Stimulated activated CD4-positive, alpha-beta T cell treated with anti-CD3 and anti-CD28 coated beads, Interleukin-4, amount 100 ng/mL, for 1 hour (primary cell): ENCODE measurements at regions not wholly inside any gene's neighbourhood (a gene's known extent, or its start where the extent isn't known, plus 50 kb on each side); places are given as distances from the start of the nearest gene placed in this dataset.

ENCODE experiments used
- DNase-seq: peaks from one replicate; pipeline ENCODE4 v3.0.0-alpha.2; 2020

DNA sequence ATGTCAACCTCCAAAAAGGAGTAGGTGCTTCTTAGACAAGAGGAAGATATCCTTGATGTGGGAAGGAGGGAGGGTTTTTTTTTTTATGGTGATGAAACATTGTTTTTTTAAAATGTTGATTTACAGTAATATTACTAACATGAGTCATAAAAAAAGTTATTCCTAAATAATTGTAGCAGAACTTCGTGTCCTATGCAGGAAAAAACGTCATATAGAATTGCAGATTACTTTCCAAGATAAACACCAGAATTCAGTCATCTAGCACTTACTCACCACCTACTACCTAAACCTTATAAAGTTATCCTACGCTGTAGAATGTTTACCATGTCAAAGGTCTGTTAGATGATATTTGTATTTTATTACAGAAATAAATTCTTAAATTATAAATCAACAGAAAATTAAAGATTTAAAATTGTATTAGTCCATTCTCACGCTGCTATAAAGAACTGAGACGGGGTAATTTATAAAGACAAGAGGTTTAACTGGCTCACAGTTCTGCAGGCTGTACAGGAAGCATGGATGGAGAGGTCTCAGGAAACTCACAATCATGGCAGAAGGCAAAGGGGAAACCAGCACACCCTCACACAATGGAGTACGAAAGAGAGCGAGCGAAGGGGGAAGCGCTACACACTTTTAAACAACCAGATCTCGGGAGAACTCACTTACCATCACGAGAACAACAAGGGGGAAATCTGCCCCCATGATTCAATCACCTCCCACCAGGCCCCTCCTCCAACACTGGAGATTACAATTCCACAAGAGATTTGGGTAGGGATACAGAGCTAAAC lies 105.2 kb upstream of the NEBL start:
- DNase-seq: no peak

DNA sequence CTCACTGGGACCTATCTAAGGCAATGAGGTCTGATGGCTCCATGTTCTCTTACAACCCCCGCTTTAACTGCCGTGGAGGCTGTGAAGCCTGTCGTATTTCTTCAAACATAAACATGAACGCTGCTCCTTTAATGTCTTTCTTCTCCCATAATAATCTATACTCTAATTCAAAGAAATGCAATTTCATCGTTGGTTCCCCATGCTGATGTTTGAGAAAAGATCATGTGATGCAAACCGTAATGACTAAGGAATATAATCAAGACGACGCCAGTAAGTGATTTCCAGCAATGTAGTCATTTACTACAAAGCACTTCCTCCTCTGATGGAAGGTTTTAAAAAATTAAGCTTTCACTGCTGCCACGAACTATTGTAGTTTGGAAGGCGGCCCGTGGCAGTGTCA lies 102.6 kb upstream of the NEBL start:
- DNase-seq: no peak

DNA sequence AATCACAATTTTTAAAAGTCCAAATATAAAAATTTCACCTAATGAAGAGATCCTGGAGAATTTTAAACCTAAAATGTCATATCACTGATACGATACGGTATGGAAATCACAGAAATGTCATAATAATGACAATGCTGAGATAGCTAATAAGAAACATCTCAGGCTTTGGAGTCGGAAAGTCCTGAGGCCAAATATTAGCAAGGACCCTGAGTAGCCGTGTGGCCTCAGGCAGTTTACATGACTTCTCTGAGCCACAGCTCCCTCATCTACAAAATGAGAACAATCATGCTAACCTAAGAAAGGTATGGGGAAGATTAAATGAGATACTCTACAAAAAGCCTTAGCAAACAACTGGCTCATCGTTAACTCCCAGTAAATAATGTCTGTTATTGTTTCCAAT lies 100.9 kb upstream of the NEBL start:
- DNase-seq: no peak

DNA sequence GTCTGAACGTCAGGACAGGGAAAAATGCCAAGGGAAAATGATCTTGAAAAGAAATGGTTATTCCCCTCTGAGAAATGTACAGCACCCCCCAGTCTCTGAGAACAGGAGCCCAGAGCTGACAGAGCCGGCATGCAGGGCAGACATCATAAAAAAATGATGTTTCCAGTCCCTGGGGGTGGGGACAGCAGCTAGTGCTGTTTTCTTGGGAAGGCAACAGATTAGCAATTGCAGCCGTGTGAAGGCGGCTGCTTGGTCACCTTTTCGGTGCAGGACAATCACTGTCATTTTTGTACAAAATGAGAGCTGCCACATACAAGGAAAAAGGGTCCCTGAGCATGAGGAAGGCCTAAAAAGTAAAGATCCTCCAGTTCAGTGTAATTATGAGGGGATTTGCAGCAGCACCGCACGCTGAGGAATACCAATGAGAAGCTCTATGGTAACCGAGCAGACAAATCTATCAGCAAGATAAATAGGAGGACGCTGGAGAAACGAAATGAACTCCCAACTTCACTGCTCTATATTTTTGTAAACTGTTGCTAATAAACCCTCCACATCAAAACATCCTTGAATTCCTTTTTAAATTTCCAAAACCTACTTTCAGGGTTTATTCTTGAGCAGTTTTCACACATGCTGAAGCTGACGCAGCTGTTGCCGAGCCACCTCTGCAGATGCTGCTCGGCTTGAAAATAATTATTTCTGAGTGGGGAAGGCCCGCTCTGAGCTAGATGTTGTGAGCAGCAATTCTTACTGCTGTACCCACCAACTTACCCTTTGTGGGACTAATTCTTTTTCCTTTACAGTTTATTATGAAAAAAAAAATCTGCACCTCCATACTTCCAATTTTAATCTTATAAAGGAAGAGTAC lies 98.2 kb upstream of the NEBL start:
- no peak for DNase-seq

DNA sequence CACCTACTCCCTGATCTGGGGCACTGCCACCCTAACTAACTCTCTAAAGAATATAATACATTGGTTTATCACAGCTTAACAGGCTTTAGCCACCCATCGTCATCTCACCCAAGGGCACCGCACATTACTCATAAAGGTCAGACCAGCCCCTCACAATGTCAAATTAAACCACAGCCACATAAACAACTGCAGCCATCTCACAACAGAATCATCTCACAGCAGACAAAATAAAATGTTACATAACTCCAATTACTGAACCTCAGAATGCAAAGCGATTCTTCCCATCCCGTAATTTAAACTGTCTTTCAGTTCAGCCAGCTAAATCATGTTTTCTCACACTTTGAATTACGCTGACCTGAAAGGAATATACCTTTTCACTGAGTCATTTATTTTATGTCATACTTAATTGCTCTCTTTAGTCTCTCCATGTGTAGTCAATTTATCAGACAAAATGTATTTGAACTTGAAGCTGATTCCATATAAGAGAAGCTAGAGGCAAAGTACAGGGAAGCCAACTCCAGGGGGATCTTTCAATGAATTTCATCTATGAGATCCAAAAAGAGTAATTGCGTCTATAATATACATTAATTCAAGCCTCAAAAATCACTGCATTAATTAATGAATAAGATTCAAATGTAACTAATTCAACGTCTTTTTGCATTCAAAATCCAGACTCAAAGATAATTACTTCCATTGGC lies 96.9 kb upstream of the NEBL start:
- DNase-seq: no peak

DNA sequence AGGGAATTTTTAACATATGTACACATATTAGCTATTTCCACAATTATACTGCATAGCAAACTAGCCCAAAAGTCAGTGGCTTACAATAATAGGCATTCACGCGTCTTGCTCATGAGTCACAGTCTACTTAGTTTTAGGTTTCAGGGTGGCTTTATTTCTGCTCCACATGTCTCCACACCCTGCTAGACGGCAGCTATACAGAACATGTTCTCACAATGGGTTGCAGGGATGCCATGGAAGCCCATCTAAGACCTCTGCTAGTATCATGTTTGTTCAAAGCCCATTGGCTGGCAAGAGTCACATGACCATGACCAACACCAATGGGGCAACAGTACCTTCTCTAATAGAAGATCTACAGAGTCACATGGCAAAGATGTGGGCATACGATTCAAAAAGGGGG lies 96.3 kb upstream of the NEBL start:
- no peak for DNase-seq

DNA sequence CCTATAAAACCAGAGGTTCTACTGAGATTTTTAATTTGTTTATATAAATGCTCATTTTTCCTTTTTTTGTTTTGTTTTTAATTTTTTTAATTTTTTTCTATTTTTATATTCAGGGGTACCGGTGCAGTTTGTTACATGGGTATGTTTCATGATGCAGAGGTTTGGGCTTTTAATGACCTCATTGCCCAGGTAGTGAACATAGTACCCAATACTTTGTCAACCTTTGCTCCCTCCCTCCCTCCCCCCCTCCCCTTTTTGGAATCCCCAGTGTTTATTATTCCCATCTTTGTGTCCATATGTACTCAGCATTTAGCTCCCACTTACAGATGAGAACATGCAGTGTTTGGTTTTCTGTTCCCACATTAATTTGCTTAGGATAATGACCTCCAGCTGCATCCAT lies 94.4 kb upstream of the NEBL start:
- no peak for DNase-seq

DNA sequence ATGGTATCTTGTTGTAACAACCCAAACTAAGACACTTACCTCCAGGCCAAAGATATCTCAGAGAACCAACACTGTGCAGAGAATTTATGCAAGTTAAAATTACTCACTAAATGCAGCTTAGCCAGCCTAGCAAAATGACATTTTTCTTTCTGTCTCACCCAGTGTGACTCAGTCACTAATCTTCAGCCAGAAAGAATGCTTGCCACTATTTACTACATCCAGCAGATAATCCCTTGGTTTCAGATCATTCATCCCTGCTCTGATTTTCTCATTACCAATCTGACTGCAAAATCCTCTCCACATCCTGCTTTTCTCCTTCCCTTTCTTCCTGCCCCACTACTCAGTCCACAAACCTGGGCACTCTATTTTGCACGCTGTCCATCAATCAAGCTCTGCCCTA lies 93.5 kb upstream of the NEBL start:
- DNase-seq: no peak

DNA sequence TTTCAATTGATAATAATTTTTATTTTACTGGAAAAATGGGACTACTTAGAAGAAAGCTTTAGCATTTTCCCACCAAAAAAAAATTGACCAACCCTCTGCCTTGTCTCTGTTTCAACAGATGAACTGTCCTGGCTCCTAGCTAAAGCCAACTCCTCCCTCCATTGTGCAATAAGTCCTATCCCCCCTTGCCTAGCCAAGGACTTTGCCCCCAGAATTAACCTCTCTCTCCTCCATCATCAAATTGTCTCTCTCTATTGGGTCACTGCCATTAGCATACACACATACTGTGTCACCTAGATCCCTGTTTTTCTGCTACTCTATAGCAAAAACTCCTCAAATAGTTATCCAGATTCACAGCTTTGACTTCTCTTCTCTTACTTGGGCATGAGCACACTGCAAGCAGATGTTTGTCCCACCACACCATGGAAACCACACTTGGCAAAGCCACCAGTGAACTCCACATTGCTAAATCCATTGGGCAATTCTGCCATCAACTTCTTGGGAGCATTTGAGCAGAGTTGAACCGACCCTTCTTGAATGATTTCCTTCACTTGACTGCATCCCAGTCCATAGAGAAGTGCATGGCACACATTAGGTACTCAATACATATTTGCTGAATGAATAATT lies 91.4 kb upstream of the NEBL start:
- DNase-seq: no peak

DNA sequence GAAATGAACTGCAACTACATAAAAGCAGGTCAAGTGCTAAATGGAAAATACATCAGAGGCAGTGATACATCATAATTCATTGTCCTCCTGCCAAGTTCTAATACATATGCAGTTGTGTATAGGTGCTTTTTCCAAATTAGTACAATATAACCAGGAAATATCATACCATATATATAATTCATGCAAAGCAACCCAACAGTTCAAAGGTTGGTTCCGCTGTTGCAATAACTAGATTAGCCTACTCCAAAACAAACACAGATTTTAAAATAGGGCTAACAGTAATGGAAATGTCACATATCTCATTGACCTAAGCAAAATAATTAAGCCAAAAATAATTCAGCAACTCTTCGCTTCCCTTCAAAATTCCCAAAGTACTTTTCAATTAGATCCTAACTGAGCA lies 88.9 kb upstream of the NEBL start:
- no peak for DNase-seq

DNA sequence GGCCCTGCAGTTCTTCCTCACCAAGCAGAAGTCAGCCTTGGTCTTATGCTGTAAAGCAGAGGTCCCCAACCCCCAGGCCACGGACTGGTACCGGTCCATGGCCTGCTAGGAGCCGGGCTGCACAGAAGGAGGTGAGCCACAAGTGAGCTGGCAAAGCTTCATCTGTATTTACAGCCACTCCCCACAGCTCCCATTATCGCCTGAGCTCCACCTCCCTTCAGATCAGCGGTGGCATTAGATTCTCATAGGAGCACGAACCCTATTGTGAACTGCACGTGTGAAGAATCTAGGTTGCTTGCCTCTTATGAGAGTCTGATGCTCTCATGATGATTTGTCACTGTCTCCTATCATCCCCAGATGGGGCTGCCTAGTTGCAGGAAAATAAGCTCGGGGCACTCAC lies 87.6 kb upstream of the NEBL start:
- no peak for DNase-seq

DNA sequence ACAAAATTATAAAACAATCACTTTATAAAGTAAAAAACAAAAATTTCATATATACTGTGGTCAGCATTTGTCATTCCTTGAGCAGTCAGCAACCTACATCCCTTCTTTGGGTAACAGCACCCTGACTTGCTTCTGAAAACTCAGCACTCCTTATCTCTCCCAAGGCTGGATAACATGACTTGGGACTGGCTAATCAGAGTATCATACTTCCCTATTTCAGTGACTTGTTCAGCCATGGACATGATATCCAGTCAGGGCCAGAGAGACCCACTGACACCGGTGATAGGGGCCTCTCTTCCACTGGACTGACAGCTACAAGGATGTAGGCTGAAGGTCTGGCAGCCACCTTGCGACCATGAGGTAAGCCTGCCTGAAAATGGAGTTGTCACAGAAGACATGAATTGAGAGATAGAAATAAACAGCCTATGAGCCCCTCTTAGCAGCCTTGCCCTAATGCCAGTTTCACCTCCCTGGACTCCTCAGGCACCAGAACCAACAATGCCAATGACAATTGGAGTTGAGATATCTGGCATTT lies 84.4 kb upstream of the NEBL start:
- no peak for DNase-seq

DNA sequence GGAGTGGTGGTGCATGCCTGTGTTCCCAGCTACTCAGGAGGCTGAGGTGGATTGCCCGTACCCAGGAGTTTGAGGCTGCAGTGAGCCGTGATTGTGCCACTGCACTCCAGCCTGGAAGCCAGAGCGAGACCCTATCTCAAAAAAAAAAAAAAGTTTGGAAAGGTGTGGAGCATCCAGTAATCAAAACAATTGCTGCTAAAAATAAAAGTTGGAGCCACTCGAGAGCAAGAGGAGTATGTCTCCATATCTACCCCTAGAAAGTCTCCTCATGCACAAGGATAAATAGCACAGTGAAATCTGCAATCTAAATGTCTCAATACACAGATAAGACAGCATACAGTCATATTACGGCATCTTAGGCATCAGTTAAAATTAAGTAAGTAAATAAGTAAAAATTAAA lies 81.5 kb upstream of the NEBL start:
- DNase-seq: no peak

DNA sequence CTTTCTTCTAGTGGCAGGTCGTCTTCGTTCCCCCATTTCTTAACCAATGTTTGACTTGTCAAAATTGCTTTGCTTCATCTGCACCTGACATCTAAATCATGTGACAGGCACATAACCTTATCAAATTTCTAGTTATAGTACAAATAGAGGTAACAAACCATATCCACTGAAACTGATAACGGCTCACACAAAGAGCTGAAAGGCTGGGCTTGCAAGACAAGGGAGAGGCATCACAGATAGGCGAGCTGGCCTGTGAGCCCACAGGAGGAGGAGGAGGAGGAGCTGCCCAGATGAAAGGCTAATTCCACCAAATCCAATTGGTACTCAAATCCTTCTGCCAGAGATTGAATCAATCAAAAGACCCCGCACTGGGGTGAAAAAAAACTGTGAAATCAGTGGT lies 80.2 kb upstream of the NEBL start:
- no peak for DNase-seq

DNA sequence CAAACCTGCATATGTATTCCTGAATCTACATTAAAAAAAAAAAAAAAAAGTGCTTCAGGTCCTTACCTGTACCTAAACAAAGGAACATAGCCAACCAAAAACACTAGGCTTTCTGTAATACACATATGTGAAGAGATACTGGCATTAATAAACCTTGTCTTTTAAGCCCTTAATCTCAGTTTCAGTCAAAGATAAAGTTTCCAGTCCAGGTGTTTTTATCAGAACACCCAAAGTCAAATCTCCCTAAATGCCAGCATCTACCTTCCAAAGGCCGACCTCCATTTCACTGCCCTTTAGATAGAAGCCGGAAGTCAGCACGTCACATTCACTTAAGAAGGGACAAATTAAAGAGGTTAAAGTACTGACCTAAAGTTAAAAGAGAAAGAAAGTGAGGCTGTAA lies 79.8 kb upstream of the NEBL start:
- DNase-seq: no peak

DNA sequence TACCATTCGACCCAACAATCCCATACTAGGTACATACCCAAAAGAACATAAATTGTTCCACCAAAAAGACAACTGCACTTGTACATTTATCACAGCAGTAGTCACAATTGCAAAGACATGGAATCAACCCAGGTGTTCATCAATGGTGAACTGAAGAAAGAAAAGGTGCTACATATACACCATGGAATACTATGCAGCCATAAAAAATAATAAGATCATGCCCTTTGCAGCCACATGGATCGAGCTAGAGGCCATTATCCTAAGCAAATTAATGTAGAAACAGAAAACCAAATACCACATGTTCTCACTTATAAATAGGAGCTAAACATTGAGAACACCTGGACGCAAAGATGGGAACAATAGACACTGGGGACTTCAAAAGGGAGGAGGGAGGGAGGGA lies 79.3 kb upstream of the NEBL start:
- no peak for DNase-seq

DNA sequence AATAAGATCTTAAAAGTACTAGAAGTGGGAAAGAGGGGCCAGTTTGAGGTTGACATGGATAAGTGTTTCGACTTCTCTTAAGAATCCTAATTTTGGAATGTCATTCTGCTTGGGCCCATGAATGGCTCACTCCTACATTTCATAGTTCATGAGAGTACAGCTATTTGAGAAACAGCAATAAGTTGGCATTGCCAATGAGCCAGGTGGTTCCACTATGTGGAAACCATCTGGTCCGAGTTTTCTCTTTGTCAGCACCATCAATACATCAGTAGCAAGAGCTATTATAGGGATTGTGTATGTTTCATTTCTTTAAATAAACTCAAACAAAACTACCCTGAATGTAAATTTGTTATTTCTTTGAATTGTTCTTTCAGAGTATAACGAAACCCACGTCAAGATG lies 78.1 kb upstream of the NEBL start:
- DNase-seq: no peak

DNA sequence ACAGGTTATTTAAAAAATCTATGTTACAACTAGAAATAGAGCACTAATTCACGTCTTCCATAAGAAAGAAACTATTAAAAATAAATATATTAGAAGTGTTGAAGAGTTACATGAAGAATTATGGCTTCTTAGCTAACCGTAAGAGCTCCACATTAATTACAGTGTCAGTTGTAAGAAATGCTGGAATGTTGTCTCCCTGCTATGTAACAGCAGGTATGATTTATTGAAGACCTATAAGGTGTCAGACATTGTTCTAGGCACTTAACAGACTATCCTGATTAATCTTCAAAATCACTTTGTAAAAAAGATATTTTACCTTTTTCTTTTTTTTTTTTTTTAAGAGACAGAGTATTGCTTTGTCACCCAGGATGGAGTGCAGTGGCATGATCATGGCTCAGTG lies 75.8 kb upstream of the NEBL start:
- no peak for DNase-seq

DNA sequence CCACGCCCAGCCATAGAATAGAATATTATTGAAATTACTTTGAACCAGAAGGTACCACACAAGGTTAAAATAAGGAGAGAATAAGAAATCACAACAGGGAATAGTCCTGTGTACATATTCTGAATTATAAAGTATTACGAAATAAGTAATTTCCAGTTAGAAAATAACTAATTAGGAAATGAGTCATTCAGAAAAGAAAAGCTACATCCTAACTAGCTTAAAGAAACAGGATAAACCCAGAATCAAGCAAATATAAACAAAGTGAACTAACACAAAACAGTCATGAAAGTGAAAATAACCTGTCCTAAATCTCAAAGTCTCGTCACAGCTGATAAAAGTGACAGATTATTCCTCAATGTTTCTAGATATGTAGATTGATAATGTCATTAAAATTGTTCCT lies 74.8 kb upstream of the NEBL start:
- DNase-seq: no peak

DNA sequence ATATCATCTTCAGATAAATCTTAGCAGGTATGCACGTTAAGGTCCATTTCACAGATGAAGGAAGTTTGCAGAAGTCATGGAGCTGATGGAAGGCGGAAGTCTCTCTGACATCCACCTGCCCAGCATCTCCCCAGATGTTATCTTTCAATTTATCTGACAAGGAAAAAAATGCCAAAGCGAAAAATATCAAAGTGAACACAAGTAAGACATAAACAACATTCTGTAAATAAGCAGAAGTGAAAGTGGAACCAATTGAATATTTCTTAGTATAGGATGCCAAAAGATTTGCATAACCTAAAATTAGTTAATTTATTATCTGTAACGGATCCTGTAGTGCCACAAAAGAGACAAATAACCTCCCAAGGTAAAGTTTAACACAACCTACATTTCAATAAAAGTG lies 73.6 kb upstream of the NEBL start:
- DNase-seq: no peak

DNA sequence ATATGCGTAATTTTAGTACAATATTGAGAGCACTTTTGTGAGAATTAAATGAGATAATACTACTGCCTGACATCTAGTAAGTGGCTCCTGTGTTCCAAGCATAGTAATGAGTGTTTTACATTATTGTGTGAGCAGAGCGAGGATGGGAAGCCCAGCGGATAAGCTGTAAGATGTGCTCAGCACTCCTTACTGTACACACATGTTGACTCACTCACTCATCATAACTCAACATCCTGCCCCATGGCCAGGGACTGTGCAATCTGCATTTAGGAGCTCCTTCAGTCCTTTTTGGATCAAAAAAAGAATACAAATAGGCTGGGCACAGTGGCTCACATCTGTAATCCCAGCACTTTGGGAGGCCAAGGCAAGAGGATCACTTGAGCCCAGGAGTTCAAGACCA lies 72.9 kb upstream of the NEBL start:
- no peak for DNase-seq

DNA sequence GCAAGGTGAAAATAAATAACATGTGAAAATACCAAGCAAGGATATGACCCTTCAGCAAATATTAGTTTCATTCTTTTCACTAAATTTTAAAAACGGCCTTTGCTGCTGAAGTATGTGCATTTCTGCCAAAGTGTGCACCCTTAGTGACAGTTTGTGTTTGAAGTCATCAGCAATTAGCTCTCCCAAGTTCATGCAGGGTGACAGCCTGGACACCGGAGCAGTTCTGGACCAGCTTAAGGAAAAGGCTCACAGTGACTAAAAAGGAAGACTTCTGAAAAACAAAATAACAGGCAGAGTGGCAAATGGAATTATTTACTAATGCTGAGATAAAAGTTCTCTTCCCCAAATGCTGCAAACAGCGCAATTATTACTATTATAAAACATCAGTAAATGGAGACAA lies 69.3 kb upstream of the NEBL start:
- DNase-seq: no peak
